Pons (tissue), 1 donor: ENCODE measurements at regions not wholly inside any gene's neighbourhood (a gene's known extent, or its start where the extent isn't known, plus 50 kb on each side); places are given as distances from the start of the nearest gene placed in this dataset.
"Not testable (repeated sequence)": the region's sequence is repeated elsewhere in the genome, so short reads cannot be mapped to it uniquely, and the experiment has no call there.

Experiments used
- DNase-seq: peaks from one replicate; pipeline ENCODE4 v3.0.0-alpha.2; 2016; ENCODE audit warnings: low spot score

DNA sequence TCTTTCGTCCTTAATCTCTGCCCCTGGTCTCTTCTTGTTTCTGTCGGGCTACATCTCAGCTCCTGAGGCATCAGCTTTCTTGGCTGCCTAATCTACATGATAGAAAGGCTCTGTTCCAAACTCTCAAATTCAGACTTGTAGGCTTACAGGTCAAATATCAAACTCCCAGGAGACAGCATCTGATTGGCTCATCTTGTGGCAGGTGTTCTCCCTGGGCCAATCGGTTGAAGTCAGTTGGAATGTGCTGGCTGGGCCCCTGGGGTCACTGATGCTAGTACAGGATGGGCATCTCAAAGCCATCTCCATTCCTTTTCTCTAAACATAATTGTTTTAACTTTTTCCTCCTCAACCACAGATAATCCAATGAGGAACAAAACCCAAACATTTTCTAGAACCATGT, 198.7 kb downstream of the CNTN3 start:
- no peak for DNase-seq

DNA sequence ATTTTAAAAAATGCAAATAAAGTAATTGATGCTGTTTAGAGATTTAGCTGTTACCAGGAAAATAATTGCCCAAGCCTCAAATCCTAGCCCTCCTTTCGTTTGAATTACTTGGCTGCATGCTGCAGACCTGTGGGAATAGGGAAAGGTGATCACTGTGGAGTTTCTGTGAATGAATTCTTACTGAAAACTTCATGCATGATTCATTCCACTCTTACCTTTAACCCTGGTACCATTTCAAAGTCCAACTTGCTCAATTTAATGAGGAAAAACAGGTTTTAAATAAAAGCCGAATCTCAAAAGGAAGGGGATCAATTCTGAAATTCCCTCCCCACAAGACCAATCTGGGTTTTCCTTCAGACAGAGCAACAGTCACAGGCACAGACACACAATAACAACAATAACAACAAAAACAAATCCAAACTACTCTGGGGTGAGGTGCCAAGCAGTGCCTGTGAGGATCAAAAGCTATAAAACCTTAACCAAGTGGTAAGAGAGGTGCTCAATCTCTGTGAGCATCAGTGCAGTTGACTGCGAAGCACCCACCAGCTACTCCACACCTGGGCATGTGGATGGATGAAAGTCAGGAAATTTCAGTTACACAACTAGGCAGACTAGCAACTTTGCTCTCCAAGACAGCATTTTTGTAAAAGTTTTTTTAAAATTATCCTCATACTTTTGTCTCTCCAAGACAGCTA, 200.8 kb downstream of the CNTN3 start:
- no peak for DNase-seq

DNA sequence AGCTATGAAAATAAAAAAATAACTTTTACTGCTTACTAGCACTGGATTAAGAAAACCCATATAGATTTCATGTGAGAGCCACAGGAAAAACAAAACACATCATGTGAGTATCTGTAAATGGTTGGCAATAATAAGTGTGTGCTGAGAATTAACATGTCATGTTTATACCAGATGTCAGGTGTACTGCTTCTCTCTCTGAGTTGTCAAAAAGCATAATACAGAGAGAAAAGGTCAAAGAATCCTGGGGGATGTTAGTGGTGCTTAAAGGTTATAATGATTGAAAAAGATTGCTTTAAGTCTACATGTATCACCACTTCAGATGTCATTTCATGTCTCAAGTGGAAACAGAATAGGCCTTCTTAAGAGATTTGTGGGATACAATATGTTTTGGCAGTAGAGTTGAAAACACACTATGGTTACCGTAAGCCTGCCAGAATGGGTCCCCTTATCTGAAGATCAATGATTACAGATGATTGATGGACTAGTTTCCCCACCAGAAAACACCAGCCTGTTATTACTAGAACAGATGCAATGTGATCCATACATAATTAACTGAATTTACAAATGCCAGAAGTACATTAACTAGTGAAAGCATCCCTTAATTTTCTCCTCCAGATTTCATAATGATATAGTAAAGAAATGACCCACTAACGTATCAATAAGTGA, 204.1 kb downstream of the CNTN3 start:
- no peak for DNase-seq

DNA sequence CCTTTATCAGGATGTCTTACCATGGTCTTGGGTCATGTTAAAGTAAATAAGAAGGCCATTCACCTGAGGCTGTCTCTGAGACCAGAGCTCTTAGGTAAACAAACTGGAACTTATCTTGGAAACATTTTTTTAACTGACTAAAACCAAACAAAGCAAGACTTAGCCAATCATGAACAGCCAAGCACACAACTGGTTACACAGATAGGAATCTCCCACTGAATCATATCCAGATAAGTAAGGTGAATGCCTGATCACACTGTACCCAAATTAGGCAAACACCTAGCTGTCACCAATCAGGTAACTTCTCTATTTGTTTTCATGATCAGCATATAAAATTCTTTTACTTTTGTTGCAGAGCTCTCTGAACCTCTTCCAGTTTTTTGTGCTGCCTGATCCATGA, 205.4 kb downstream of the CNTN3 start:
- no peak for DNase-seq

DNA sequence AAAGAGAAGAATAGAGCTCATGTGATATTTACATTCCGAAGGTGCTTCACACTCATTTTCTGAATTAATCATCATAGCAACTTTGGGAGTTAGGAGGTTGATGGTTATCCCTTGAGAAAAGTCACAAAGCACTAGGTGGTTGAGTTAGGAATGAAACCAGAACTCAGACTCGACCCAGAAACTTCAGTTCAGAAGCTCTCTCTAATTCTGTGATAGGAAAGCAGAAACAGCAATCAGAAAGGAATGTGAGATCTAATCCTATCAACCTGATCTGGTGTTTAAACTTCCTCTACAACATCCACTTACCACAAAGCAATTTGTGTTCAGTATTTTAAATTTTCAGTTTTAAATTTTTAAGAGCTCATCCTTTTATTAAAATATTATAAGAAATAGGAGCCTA, 211.2 kb downstream of the CNTN3 start:
- DNase-seq = no peak

DNA sequence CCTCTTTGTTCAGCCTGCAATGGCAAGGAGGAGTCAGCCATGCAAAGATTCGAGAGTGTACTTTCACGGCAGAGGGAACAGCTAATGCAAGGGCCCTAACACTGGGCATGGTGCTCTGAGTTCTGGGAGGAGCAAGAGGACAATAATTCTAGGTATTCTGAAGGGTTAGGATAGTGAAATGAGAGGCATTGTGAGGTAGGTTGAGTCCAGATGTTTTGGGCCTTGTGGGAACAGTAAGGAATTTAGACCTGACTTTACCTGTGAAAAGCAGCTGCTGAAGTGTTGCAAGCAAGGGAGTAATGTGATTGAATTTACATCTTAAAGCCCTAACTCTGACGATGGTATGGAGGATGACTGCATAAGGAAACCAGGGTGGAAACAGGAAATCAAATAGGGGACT, 211.6 kb downstream of the CNTN3 start:
- no peak for DNase-seq

DNA sequence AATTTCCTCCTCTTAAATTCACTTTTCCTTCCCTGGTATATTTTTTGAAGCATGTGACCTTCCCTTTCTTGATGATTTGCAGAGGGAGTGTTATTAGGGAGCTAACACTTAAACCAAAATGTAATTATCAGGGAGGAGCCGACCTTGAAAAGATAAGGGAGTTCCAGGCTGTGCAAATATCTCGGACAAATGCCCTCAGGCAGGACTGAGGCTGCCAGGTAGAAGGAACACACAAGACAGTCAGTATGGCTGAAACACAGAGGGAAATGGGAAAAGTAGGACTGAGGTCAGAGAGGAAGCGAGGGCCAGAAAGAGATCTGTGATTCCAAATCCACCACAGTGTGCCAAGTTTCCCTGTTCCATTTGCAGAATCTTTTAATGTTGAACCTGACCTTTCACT, 221.0 kb downstream of the CNTN3 start:
- DNase-seq = no peak

DNA sequence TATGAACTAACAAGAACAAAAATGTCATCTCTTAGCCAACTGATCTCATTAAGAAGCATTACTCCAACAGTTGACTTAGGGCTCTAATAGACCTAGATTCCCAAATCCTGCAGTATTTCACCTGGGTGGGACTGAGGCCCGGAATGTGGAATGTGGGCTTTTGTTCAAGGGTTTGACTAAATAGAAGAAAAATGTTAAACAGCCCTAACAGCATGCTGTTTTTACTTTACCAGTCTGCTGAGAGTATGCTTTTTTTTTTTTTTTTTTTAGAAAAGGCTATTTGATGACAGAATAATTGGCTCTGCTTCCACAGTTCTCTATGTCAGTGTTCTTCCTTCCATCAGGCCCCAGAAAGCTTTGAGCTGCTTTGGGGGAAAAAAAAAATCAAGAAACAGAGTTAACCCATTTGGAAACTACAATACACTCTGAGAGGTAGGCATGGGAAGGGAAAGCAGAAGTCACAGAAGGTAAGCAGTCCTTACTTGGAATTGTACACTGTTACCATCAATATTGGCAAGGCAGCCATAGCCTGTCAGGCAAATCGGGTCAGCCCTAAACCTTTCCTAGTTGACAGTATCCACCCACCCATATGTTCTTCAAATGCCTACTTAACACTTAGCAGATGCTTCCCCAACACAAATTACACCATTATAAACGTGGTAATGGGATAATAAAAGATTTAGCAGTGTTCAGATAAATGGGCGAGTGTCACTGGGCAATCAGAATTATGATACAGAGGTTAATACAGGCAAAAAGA, 224.2 kb downstream of the CNTN3 start:
- DNase-seq = no peak

DNA sequence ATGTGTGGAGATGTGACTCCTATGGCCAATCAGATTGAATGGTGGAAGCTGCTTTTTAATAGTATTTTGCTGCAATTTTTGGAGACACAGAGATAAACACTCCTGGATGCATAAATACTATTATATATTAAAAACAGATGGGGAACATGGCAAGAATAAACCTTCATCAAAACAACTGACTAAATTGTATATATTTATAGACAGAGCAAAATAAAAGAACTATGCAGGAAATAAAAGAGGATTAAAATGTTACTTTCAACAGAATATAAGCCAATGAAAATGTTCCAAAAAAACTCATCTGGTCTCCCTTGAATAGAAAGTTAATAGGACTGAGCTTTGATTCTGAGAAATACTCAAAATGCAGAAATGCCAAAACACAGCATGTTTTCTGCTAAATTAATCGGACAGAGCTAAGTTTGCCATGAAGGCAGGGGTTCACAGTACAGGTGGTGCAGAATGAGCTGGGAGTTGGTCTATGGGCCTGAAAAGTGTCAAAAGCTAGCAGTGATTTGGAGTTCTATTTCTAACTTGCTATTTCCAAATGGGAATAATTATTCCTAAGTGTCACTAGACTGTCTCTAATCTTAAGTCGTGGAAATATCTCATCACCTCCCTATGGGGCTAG, 227.2 kb downstream of the CNTN3 start:
- DNase-seq = no peak

DNA sequence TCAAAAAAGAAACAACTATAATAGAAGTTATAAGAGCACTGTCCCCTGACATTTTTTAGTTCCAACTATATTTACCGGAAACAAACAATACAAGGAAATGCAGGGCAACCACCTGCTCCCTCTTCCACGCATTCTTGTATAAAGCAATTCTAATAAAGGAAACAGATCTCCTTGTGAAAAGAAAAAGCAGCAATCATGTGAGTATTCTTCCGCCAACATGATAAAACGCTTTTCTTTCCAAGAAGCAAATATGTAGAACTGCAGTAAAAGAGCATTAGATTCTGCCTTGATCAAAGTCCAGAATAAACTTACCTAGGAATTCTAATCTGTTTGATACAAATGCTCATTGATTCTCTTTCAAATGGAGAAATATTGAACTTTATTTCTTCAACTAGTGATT, 230.3 kb downstream of the CNTN3 start:
- DNase-seq = no peak

DNA sequence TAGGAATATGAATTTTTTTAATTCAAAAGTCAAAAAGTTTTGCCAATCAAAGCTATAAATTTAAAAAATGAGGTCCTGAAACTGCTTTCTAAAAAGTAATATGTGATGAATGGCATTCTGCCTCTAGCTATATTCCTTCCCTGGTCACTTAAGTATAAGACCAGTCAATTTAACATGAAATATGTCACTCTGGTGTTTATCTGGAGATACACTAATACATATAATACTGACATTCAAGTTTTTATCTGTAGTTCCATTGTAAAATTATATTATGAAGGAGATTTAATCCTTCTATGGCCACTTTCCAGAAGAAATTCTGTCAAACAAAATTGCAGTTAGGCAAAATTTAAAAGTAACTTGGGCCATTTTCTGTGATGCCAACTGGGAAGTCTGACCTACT, 236.8 kb downstream of the CNTN3 start:
- no peak for DNase-seq

DNA sequence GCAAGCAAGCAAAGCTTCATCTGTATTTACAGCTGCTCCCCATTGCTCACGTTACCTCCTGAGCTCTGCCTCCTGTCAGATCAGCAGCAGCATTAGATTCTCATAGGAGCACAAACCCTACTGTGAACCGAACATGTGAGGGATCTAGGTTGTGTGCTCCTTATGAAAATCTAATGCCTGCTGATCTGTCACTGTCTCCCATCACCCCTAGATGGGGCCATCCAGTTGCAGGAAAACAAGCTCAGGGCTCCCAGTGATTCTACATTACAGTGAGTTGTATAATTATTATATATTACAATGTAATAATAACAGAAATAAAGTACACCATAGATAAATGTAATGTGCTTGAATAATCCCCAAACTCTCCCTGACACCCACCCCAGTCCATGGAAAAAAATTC, 238.1 kb downstream of the CNTN3 start:
- not testable (repeated sequence) for DNase-seq

DNA sequence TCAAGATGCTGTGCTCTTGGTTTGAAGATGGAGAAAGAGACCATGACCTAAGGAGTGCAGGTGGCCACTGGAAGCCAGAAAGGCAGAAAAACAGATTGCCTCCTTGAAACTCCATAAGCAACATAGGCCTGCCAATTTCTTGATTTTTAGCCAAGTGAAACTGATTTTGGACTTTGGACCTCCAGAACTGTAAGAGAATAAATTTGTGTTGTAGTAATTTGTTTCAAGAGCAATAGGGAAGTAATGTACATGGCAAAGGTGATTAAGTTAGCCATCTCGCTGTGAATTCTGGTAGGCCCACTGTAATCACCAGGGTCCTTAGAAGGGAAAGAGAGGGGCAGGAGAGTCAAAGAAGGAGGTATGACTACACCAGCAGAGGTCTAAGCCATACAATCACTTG, 238.8 kb downstream of the CNTN3 start:
- DNase-seq = no peak

DNA sequence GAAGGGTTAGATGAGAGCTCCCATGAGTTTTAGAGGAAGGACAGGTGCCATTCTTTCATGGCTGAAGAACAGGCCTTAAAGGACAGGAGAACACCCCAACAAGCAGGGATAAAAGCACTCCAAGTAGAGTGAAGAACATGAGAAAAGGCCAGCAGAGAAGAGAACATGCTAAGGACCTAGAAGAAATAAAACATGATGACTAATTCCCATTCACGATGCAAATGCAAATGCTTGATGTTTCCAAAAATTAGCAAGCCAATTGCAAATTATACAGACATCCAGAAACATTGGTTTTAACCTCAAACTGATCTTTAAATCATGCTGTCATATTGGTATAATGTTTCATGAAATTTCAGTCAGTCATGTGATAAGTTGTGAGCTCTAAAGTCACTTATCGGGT, 241.7 kb downstream of the CNTN3 start:
- no peak for DNase-seq

DNA sequence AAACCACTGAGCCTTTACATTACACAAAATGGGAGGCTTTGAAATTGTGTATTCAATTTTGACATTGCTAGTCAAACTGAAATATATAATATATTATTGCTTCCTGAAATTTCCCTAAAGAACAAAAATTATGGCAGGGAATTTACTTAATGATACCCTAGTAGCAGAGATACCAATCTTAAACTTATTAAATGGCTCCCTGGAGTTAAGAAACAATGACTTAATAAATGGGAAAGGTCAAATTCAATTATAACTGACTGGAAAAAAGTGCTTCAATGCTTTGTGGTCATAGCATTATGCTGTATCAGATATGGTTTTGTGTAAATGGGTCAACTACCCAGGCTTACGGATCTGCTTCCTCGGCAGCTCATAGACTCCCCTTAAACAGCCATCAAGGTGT, 244.1 kb downstream of the CNTN3 start:
- no peak for DNase-seq

DNA sequence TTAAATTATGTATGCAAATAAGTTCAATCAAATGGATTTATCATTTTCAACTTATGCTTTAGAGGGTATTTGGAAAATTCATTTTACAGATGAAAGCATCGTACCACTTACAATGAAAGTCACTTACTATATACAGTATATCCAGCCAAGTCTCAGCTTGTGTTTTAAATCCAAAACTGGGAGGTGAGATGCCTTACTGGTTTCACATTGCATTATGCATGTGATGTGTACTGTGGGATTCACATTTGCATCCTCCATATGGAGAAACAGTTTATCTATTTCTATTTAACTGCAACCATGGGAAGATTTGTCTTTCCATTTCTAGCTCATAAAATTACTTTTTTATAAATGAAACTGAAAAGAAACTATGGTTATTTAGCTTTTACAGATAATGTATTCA, 248.1 kb downstream of the CNTN3 start:
- DNase-seq = no peak

DNA sequence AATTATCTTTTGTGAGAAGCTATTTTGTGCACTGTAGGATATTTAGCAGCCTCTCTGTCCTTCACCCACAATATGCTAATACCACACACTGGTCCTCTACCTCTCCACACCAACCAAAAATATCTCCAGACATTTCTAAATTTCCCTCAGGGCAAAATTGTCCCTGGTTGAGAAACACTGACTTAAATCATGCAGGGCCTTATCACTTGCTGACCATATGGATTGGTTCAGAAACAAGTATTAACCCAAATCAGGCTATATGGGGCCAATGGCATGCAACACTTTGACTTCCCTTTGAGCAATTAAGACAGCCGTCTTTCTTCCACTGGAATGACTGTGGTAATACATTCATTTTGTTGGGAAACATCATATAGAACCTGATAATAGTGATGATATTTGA, 251.1 kb downstream of the CNTN3 start:
- no peak for DNase-seq

DNA sequence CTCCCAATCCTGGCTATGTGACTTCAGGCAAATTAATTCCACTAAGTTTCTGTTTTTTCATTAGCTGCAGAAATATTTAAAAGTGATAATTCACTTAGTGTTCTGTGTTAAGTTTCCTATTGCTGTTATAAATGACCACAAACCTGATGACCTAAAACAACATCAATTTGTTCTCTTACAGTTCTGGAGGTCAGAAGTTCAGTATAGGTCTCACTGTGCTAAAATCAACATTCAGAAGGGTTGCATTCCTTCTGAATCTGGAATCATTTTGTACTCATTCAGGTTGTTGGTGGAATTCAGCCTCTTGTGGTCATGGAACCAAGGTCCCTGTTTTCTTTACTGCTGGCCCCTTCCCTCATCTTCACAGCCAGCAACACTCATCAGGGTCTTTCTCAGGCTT, 254.1 kb downstream of the CNTN3 start:
- no peak for DNase-seq

DNA sequence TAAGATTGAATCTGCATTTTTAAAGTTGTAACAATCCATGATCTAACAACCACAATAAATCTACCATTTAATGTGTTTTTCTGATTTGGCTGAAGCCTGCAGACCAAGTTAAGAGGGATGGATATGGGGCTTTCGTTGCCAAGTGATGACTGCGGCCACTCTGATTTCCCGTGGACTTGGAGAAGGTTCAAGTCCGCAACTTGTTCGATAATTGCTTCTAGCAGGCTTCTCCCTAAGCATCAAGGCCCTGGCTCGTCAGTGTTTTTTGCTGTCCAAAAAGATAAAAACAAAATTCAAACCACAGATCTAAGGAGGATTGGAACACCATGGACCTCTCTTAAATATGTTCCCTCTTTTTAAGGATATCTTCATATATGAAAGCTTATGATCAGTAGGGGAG, 256.6 kb downstream of the CNTN3 start:
- DNase-seq = no peak

DNA sequence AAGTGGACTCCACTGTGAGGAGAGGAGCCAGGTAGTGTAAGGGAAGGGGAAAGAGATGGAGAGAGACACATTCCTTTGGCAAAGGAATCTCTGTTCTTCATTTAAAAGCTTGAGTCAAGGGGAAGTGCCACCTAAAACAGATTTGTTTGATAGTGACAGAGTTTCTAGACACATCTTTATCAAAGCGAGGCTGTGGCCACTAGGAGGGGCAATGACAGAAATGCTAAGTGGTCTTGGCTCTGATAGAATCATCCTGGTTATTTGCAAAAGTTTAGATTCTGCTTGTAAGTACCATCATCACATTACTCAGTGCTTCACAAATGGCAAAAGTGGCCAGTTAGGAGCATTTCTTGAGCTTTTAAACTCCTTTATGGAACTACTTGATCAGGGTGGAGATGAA, 261.4 kb downstream of the CNTN3 start:
- DNase-seq = no peak

DNA sequence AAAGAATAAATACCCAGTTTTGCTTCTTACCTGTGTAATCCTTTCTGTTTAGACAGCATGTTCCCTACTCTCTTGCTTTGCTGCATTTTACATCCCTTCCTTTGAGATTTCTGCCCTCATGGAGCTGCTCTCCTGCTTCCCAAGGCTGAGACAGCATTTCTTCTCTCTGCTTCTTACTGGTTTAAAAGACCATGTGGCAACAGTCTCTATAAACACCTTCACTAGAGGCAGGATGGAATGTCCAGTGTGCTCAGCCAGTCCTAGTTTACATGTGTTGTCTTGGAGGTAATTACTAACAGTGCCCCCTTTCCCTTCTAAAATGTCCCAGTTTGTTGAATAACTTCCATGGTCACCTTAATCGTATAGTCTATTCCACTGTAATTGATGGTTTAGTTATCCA, 262.3 kb downstream of the CNTN3 start:
- no peak for DNase-seq

DNA sequence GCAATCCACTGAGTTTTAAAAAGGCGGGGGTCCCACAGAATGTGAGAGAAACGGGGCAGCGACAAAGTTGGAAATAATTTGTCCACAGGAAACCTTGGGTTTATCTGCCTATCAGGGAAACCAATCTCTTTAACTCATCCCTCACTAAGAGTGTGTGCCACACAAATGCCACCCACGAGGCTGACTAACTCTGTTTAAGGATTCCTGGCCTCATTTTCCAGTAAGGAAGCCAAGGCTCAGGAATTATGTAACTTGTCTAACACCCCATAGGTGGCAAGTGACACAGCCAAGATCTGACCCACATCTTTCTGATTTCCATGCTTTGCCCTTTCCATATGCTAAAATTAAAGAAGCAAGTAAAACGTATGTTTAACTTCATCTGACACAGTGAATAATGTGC, 263.2 kb downstream of the CNTN3 start:
- DNase-seq = peak; percentile 19

DNA sequence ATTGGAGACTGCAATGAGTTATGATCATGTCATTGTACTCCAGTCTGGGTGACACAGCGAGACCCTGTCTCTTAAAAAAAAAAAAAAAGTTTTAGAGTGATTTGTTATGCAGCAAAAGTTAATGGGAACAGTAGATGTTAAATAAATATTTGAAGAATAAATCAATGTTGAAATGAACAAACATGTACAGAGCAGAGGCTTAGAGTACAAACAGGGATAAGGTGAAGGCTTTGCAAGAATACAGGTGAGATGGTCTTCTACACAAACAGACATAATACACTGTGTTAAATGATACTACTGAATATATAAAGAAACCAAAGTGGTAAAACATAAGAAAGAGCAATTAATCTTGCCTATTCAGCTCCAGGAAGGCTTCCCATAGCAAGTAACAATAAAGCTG, 265.4 kb downstream of the CNTN3 start:
- no peak for DNase-seq
